KMS-11 (cell line): ENCODE measurements at regions not wholly inside any gene's neighbourhood (a gene's known extent, or its start where the extent isn't known, plus 50 kb on each side); places are given as distances from the start of the nearest gene placed in this dataset.

Source experiments
- H2AFZ ChIP-seq: fragments of 200-600 bp; sonication (generic); 2 replicates; pipeline ENCODE4 v1.6.1; 2016; ENCODE audit warnings: antibody characterized with exemption, mixed run types, low read depth
- H3K27ac ChIP-seq: fragments of 200-600 bp; sonication (generic); 2 replicates; pipeline ENCODE4 v1.6.1; 2016; ENCODE audit warnings: mild to moderate bottlenecking, mixed run types
- H3K27me3 ChIP-seq: fragments of 200-600 bp; sonication (generic); 2 replicates; pipeline ENCODE4 v1.6.1; 2017; ENCODE audit warnings: mild to moderate bottlenecking, low read depth, mixed run types, moderate library complexity; ENCODE audit not compliant: insufficient read depth
- H3K36me3 ChIP-seq: fragments of 200-600 bp; sonication (generic); 2 replicates; pipeline ENCODE4 v1.6.1; 2017; ENCODE audit warnings: mild to moderate bottlenecking, mixed run types; ENCODE audit not compliant: insufficient read depth
- H3K4me1 ChIP-seq: fragments of 200-600 bp; sonication (generic); 2 replicates; pipeline ENCODE4 v1.6.1; 2016; ENCODE audit warnings: mild to moderate bottlenecking, low read depth, mixed run types; ENCODE audit not compliant: poor library complexity, severe bottlenecking
- H3K4me2 ChIP-seq: fragments of 200-600 bp; sonication (generic); 2 replicates; pipeline ENCODE4 v1.7.0; 2016; ENCODE audit warnings: mild to moderate bottlenecking, mixed run types
- H3K4me3 ChIP-seq: fragments of 200-600 bp; sonication (generic); IDR thresholded peaks from 2 replicates; pipeline ENCODE4 v1.6.1; 2017; ENCODE audit warnings: low read depth, low read length, mixed read lengths; ENCODE audit not compliant: insufficient read depth
- H3K79me2 ChIP-seq: fragments of 200-600 bp; sonication (generic); 2 replicates; pipeline ENCODE4 v1.6.1; 2016; ENCODE audit warnings: low read depth, mixed run types; ENCODE audit not compliant: insufficient read depth
- H3K9ac ChIP-seq: fragments of 200-600 bp; sonication (generic); 2 replicates; pipeline ENCODE4 v1.6.1; 2016; ENCODE audit warnings: mild to moderate bottlenecking, mixed run types
- H4K20me1 ChIP-seq: fragments of 200-600 bp; sonication (generic); 2 replicates; pipeline ENCODE4 v1.6.1; 2016; ENCODE audit warnings: mild to moderate bottlenecking, mixed run types; ENCODE audit not compliant: insufficient read depth
- TF ChIP-seq, protein P1 (sequence below): fragments of 200-600 bp; sonication (generic); conservative IDR thresholded peaks from 2 replicates; pipeline ENCODE4 v1.6.1; 2017; ENCODE audit warnings: low read depth, mild to moderate bottlenecking, antibody characterized with exemption, low read length, moderate library complexity, mixed read lengths

DNA sequence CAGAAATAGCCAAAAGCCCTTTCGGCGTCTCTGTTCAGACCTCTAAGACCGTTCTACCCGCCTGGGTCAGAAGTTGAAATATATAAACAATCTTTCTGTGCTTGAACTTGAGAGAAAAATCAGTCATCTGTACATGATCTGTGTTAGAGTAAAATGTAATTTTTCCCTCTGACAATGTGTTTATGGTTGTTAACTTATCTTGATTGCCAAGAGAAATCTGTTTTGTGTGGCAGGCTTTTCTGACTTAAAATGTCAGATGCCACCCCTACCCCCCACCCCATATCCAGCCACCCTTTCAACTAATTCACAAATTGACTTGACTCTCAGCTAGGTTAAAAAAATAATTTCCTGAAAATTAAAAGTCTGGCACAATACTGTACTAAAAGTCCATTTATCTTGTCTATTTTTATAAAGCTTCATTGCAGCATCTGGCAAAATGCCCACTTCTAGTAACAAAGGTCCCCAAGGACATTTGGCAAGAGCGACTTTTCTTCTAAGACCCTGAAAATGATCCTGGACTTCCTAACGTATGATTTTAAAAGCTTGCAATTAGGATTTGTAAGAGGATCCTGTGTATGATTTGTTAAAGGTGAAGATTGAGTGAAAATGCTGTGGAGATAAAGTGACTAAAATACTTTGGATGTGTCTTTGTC is 304.2 kb downstream of the EPHA4 start:
- Histone ChIP-seq H3K4me1 (no peaks in the 10 kb centered on the region), H3K36me3 (no peaks in the 10 kb centered on the region), H3K79me2 (no peaks in the 10 kb centered on the region), H2AFZ (no peak overlapping the region), H3K27ac (no peak overlapping the region), H3K9ac (no peak overlapping the region), H4K20me1 (no peaks in the 10 kb centered on the region), H3K4me3 (no peak overlapping the region), H3K4me2 (no peak overlapping the region), H3K27me3 (no peaks in the 10 kb centered on the region)
- TF ChIP-seq, protein P1, sequence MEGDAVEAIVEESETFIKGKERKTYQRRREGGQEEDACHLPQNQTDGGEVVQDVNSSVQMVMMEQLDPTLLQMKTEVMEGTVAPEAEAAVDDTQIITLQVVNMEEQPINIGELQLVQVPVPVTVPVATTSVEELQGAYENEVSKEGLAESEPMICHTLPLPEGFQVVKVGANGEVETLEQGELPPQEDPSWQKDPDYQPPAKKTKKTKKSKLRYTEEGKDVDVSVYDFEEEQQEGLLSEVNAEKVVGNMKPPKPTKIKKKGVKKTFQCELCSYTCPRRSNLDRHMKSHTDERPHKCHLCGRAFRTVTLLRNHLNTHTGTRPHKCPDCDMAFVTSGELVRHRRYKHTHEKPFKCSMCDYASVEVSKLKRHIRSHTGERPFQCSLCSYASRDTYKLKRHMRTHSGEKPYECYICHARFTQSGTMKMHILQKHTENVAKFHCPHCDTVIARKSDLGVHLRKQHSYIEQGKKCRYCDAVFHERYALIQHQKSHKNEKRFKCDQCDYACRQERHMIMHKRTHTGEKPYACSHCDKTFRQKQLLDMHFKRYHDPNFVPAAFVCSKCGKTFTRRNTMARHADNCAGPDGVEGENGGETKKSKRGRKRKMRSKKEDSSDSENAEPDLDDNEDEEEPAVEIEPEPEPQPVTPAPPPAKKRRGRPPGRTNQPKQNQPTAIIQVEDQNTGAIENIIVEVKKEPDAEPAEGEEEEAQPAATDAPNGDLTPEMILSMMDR = no peak

DNA sequence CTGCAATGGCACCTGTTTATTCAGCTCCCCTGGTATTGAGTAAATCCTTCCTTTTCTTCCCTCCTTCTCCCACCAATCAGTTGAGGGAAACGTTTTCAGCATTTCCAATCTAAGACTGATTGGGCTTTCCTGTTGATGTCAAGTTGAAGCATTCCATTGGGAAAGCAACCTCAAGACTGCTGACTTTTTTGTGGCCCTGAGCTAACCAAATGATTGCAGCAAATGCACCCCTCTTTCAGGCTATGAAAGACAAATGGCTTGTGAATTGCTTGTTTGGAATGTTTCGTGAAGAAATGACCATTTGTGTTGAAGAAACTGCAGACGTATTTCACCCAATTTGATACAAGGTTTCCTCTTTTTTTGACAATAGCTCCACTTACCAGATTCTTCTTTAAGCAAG is 303.5 kb downstream of the EPHA4 start:
- TF ChIP-seq, protein P1 = no peak
- Histone ChIP-seq H3K9ac (no peak overlapping the region), H4K20me1 (no peaks in the 10 kb centered on the region), H3K4me3 (no peak overlapping the region), H3K27ac (no peak overlapping the region), H3K4me1 (no peaks in the 10 kb centered on the region), H3K4me2 (no peak overlapping the region), H3K79me2 (no peaks in the 10 kb centered on the region), H2AFZ (no peak overlapping the region), H3K36me3 (no peaks in the 10 kb centered on the region), H3K27me3 (no peaks in the 10 kb centered on the region)

DNA sequence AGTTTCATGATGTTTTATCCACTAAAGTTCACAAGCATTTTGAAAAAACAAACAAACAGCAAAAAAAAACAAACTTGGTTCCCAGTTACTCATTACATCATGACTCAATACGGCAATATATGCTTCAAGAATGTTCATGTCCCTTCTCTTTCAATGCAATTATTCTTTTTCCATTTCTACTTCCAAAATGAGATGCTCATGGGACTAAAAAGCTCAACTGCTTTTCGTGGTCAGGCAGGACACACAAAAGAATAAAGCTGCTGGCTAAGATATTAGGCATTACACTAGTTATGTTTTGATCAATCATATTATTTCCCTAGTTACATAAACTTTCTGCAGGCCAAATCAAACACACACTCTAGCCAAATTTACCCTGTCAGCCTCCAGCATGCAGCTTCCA is 301.3 kb downstream of the EPHA4 start:
- no peaks in the 10 kb centered on the region for H3K79me2 ChIP-seq
- H4K20me1 ChIP-seq = no peaks in the 10 kb centered on the region
- no peak overlapping the region for H3K4me3 ChIP-seq
- no peaks in the 10 kb centered on the region for H3K4me1 ChIP-seq
- H3K9ac ChIP-seq = no peak overlapping the region
- no peaks in the 10 kb centered on the region for H3K27me3 ChIP-seq
- H2AFZ ChIP-seq = no peak overlapping the region
- TF ChIP-seq, protein P1 = no peak
- H3K36me3 ChIP-seq = no peaks in the 10 kb centered on the region
- H3K4me2 ChIP-seq = no peak overlapping the region
- no peak overlapping the region for H3K27ac ChIP-seq

DNA sequence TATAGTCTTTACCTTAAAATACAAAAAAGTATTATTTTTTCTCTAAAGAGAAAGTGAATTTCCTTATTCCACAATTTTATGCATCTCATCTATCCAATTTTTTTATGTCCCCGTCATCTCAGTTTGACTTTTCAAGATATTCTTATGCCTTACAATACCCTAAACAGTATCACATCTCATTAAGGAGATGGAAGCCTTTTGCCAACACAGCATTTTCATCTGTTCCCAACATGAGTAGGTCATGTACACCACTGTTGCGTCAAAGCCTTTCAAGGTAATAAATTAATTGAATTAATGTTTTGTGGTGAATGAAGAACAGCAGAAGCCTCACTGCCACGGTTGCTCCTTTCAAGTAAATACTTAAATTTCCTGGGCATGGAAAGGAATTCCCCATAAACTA is 299.4 kb downstream of the EPHA4 start:
- H3K9ac ChIP-seq = no peak overlapping the region
- H4K20me1 ChIP-seq = no peaks in the 10 kb centered on the region
- H3K4me3 ChIP-seq = no peak overlapping the region
- H3K4me1 ChIP-seq = no peaks in the 10 kb centered on the region
- H3K27ac ChIP-seq = no peak overlapping the region
- H3K4me2 ChIP-seq = no peak overlapping the region
- TF ChIP-seq, protein P1 = no peak
- H2AFZ ChIP-seq = no peak overlapping the region
- no peaks in the 10 kb centered on the region for H3K36me3 ChIP-seq
- no peaks in the 10 kb centered on the region for H3K79me2 ChIP-seq
- no peaks in the 10 kb centered on the region for H3K27me3 ChIP-seq
